Neural progenitor cell (in vitro differentiated cells): ENCODE measurements at regions not wholly inside any gene's neighbourhood (a gene's known extent, or its start where the extent isn't known, plus 50 kb on each side); places are given as distances from the start of the nearest gene placed in this dataset.
A peak's percentile ranks its signal among the peaks of the same experiment; 100 is the strongest.

Source experiments
- DNase-seq: peaks from one replicate; pipeline ENCODE4 v3.0.0-alpha.2; 2016; ENCODE audit warnings: low spot score
- H2AFZ ChIP-seq: fragments of 200-600 bp; sonication (generic); replicated peaks from 2 replicates; pipeline ENCODE4 v1.6.1; 2016; ENCODE audit warnings: antibody characterized with exemption
- H3F3A ChIP-seq: fragments of 200-600 bp; sonication (generic); 2 replicates; pipeline ENCODE4 v1.6.1; 2016; ENCODE audit warnings: antibody characterized with exemption, low read depth
- H3K27ac ChIP-seq: fragments of 200-600 bp; sonication (generic); 2 replicates; pipeline ENCODE4 v1.5.1; 2016; ENCODE audit warnings: mild to moderate bottlenecking
- H3K27me3 ChIP-seq: fragments of 200-600 bp; sonication (generic); 2 replicates; pipeline ENCODE4 v1.6.1; 2016; ENCODE audit warnings: mild to moderate bottlenecking, moderate library complexity
- H3K36me3 ChIP-seq: fragments of 200-600 bp; sonication (generic); 2 replicates; pipeline ENCODE4 v1.5.1; 2016
- H3K4me1 ChIP-seq: fragments of 200-600 bp; sonication (generic); 2 replicates; pipeline ENCODE4 v1.6.1; 2016; ENCODE audit warnings: mixed run types
- H3K4me2 ChIP-seq: fragments of 200-600 bp; sonication (generic); 2 replicates; pipeline ENCODE4 v1.6.1; 2016
- H3K4me3 ChIP-seq: fragments of 200-600 bp; sonication (generic); 2 replicates; pipeline ENCODE4 v1.5.1; 2016
- H3K79me2 ChIP-seq: fragments of 200-600 bp; sonication (generic); 2 replicates; pipeline ENCODE4 v1.6.1; 2016; ENCODE audit warnings: low read depth
- H3K9ac ChIP-seq: fragments of 200-600 bp; sonication (generic); 2 replicates; pipeline ENCODE4 v1.6.1; 2016
- H3K9me3 ChIP-seq: fragments of 200-600 bp; sonication (generic); 2 replicates; pipeline ENCODE4 v1.5.1; 2016; ENCODE audit warnings: low read depth
- H4K20me1 ChIP-seq: fragments of 200-600 bp; sonication (generic); 2 replicates; pipeline ENCODE4 v1.6.1; 2016; ENCODE audit warnings: low read depth
- H3K27ac Mint-ChIP-seq: 3 replicates; pipeline ENCODE4 v1.8.0; 2021; ENCODE audit warnings: mixed read lengths
- H3K27me3 Mint-ChIP-seq: 2 replicates; pipeline ENCODE4 v1.8.0; 2022; ENCODE audit warnings: low read depth, mild to moderate bottlenecking, inconsistent platforms, moderate library complexity, mixed read lengths; ENCODE audit not compliant: insufficient read depth
- H3K36me3 Mint-ChIP-seq: 3 replicates; pipeline ENCODE4 v1.8.0; 2021; ENCODE audit warnings: mixed read lengths
- H3K4me1 Mint-ChIP-seq: 3 replicates; pipeline ENCODE4 v1.8.0; 2021; ENCODE audit warnings: mixed read lengths
- H3K4me3 Mint-ChIP-seq: 3 replicates; pipeline ENCODE4 v1.8.0; 2021; ENCODE audit warnings: mild to moderate bottlenecking, moderate library complexity, mixed read lengths
- H3K9me3 Mint-ChIP-seq: 3 replicates; pipeline ENCODE4 v1.8.0; 2020; ENCODE audit warnings: mixed read lengths
- EZH2 ChIP-seq: fragments of 200-600 bp; sonication (generic); IDR thresholded peaks from 2 replicates; pipeline ENCODE4 v1.6.1; 2017; ENCODE audit warnings: antibody characterized with exemption, mild to moderate bottlenecking, moderate library complexity
- EZH2phosphoT487 ChIP-seq: fragments of 200-600 bp; sonication (generic); IDR thresholded peaks from 2 replicates; pipeline ENCODE4 v1.6.1; 2017; ENCODE audit warnings: antibody characterized with exemption
- TF ChIP-seq, protein P1 (sequence below): fragments of 200-600 bp; sonication (generic); IDR thresholded peaks from 2 replicates; pipeline ENCODE4 v1.5.1; 2017; ENCODE audit warnings: antibody characterized with exemption, mild to moderate bottlenecking

DNA sequence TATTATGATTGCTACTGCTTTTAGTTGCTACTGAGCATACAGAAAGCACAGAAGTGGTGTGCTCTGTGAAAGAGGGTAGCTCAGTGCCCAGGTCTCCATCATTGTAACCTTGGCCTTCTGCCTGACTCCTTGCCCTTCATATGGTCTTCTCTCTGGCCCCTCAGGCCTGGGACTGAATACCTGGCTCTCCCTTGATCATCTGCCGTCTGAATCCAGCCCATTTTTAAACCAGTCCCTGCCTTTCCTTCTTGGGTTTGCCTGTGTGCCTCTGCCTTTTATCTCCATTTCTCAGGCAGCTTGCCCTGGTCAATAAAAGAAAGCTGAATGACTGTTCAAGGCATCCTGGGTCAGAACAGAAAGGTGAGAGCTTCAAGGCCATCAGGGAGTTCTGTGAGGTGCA, 109.1 kb upstream of the ZNF438 start:
- H3K36me3 ChIP-seq: no peaks in the 10 kb centered on the region
- H3K36me3 Mint-ChIP-seq: no peaks in the 10 kb centered on the region
- peak overlapping the region; percentile 79 for H3K27ac Mint-ChIP-seq
- no peaks in the 10 kb centered on the region for H3K79me2 ChIP-seq
- no peak for DNase-seq
- no peaks in the 10 kb centered on the region for H4K20me1 ChIP-seq
- no peak overlapping the region for H3K4me2 ChIP-seq
- peaks cover 23% of the 10 kb centered on the region for H3K4me1 Mint-ChIP-seq
- H3K9ac ChIP-seq: no peak overlapping the region
- no peaks in the 10 kb centered on the region for H3F3A ChIP-seq
- no peaks in the 10 kb centered on the region for H3K9me3 ChIP-seq
- no peaks in the 10 kb centered on the region for H3K27me3 ChIP-seq
- peaks cover 10% of the 10 kb centered on the region for H3K27me3 Mint-ChIP-seq
- H3K9me3 Mint-ChIP-seq: no peaks in the 10 kb centered on the region
- no peak overlapping the region for H2AFZ ChIP-seq
- H3K4me1 ChIP-seq: peaks cover 23% of the 10 kb centered on the region
- no peak overlapping the region for H3K4me3 ChIP-seq
- H3K27ac ChIP-seq: no peak overlapping the region
- no peak overlapping the region for H3K4me3 Mint-ChIP-seq
- TF ChIP-seq EZH2phosphoT487 (no peak), EZH2 (no peak)
- TF ChIP-seq, protein P1, sequence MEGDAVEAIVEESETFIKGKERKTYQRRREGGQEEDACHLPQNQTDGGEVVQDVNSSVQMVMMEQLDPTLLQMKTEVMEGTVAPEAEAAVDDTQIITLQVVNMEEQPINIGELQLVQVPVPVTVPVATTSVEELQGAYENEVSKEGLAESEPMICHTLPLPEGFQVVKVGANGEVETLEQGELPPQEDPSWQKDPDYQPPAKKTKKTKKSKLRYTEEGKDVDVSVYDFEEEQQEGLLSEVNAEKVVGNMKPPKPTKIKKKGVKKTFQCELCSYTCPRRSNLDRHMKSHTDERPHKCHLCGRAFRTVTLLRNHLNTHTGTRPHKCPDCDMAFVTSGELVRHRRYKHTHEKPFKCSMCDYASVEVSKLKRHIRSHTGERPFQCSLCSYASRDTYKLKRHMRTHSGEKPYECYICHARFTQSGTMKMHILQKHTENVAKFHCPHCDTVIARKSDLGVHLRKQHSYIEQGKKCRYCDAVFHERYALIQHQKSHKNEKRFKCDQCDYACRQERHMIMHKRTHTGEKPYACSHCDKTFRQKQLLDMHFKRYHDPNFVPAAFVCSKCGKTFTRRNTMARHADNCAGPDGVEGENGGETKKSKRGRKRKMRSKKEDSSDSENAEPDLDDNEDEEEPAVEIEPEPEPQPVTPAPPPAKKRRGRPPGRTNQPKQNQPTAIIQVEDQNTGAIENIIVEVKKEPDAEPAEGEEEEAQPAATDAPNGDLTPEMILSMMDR: no peak

DNA sequence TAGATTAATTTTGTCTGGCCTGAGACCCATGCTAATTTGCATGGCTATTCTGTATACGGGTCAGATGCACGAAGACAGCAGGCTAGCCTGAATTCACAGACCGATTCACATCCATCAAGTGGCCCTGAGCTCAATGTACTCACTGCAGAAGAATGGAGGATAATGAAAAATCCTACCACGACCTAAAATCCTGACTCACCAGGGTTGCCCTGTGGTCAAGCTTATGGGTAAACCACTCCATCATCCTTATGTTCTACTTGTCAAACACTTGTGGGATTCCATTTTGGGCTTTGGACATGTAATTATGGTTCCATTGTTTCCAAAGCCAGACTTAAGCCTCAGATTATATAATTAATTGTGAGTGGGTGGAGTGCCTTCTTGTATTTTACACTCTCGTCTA, 110.4 kb upstream of the ZNF438 start:
- H3K27me3 Mint-ChIP-seq: peaks cover 11% of the 10 kb centered on the region
- H3K79me2 ChIP-seq: no peaks in the 10 kb centered on the region
- peaks cover 23% of the 10 kb centered on the region for H3K4me1 ChIP-seq
- no peak overlapping the region for H2AFZ ChIP-seq
- H3K9ac ChIP-seq: no peak overlapping the region
- H3K36me3 ChIP-seq: no peaks in the 10 kb centered on the region
- H3K4me3 Mint-ChIP-seq: no peak overlapping the region
- H4K20me1 ChIP-seq: no peaks in the 10 kb centered on the region
- H3F3A ChIP-seq: no peaks in the 10 kb centered on the region
- no peak overlapping the region for H3K4me3 ChIP-seq
- no peak overlapping the region for H3K27ac ChIP-seq
- no peak overlapping the region for H3K4me2 ChIP-seq
- H3K36me3 Mint-ChIP-seq: no peaks in the 10 kb centered on the region
- no peaks in the 10 kb centered on the region for H3K9me3 ChIP-seq
- no peak for DNase-seq
- H3K27me3 ChIP-seq: no peaks in the 10 kb centered on the region
- no peaks in the 10 kb centered on the region for H3K9me3 Mint-ChIP-seq
- TF ChIP-seq EZH2phosphoT487: no peak
- TF ChIP-seq, protein P1: no peak
- peak overlapping the region; percentile 29 for H3K27ac Mint-ChIP-seq
- H3K4me1 Mint-ChIP-seq: peaks cover 29% of the 10 kb centered on the region

DNA sequence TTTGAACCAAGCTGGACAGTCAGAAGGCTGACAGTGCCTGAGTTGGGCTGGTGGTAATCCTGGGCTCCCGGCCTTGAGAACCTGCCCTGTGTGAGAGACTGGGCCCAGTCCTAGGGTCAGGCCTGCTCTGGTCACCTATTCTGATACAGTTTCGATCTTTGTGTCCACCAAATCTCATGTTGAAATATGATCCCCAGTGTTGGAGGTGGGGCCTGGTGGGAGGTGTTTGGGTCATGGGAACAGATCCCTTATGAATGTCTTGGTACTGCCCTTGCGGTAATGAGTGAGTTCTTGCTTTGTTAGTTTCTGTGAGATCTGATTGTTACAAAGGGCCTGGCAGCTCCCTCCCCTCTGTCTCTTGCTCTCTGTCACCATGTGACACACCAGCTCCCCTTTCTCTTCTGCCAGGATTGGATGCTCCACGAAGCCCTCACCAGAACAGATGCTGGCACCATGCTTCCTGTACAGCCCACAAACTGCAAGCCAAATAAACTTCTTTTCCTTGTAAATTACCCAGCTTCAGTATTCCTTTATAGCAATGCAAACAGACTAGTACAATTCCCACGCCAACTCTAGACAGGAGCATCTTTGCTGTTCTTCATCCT, 111.8 kb upstream of the ZNF438 start:
- Histone ChIP-seq H2AFZ (peak overlapping the region; percentile 60), H3K4me3 (no peak overlapping the region), H3K4me2 (no peak overlapping the region), H3K27ac (no peak overlapping the region), H3K79me2 (no peaks in the 10 kb centered on the region), H3K4me1 (peaks cover 23% of the 10 kb centered on the region), H3K27me3 (no peaks in the 10 kb centered on the region), H3K9ac (no peak overlapping the region), H4K20me1 (no peaks in the 10 kb centered on the region), H3K9me3 (no peaks in the 10 kb centered on the region), H3K36me3 (no peaks in the 10 kb centered on the region), H3F3A (no peaks in the 10 kb centered on the region)
- no peak for TF ChIP-seq EZH2
- TF ChIP-seq EZH2phosphoT487: no peak
- TF ChIP-seq, protein P1: no peak
- Mint-ChIP-seq H3K9me3 (no peaks in the 10 kb centered on the region), H3K4me1 (peaks cover 31% of the 10 kb centered on the region), H3K27ac (peak overlapping the region; percentile 46), H3K27me3 (peaks cover 13% of the 10 kb centered on the region), H3K4me3 (no peak overlapping the region), H3K36me3 (no peaks in the 10 kb centered on the region)
- DNase-seq: no peak
